HEK293T (cell line): ENCODE measurements at regions not wholly inside any gene's neighbourhood (a gene's known extent, or its start where the extent isn't known, plus 50 kb on each side); places are given as distances from the start of the nearest gene placed in this dataset.

Source experiments
- CTCF ChIA-PET: fragments of 350-600 bp; formaldehyde crosslinking; extraction: SDS; loops from one replicate; lab custom pipeline; 2021; ENCODE audit warnings: antibody characterized with exemption, inconsistent platforms; lab: Yijun Ruan, JAX
- POLR2A ChIA-PET: fragments of 350-600 bp; formaldehyde crosslinking; extraction: SDS; loops from one replicate; lab custom pipeline; 2020; ENCODE audit warnings: antibody characterized with exemption, inconsistent platforms; lab: Yijun Ruan, JAX
- DNase-seq: peaks from one replicate; pipeline ENCODE4 v3.0.0; 2012; ENCODE audit warnings: mixed read lengths; ENCODE audit errors: extremely low spot score
- ARNT ChIP-seq: fragments of 450-650 bp; IDR thresholded peaks from 2 replicates; pipeline ENCODE4 v1.6.1; 2017; ENCODE audit warnings: mild to moderate bottlenecking
- BHLHE40 ChIP-seq: fragments of 450-650 bp; IDR thresholded peaks from 2 replicates; pipeline ENCODE4 v1.6.1; 2016; ENCODE audit warnings: mild to moderate bottlenecking, moderate library complexity, borderline replicate concordance
- CTBP1 ChIP-seq: fragments of 450-650 bp; IDR thresholded peaks from 2 replicates; pipeline ENCODE4 v1.6.1; 2016; ENCODE audit warnings: borderline replicate concordance
- ELF4 ChIP-seq: fragments of 450-650 bp; IDR thresholded peaks from 2 replicates; pipeline ENCODE4 v1.6.1; 2017; ENCODE audit warnings: antibody characterized with exemption
- FOXA1 ChIP-seq: fragments of 450-650 bp; IDR thresholded peaks from 2 replicates; pipeline ENCODE4 v1.6.1; 2016; ENCODE audit warnings: mild to moderate bottlenecking
- FOXK2 ChIP-seq: fragments of 450-650 bp; IDR thresholded peaks from 2 replicates; pipeline ENCODE4 v1.6.1; 2016; ENCODE audit warnings: mild to moderate bottlenecking
- FOXM1 ChIP-seq: fragments of 450-650 bp; IDR thresholded peaks from 2 replicates; pipeline ENCODE4 v1.6.1; 2017; ENCODE audit warnings: mild to moderate bottlenecking, borderline replicate concordance
- HDGF ChIP-seq: fragments of 450-650 bp; IDR thresholded peaks from 2 replicates; pipeline ENCODE4 v1.6.1; 2017; ENCODE audit warnings: antibody characterized with exemption, borderline replicate concordance
- L3MBTL2 ChIP-seq: fragments of 450-650 bp; conservative IDR thresholded peaks from 2 replicates; pipeline ENCODE4 v1.6.1; 2016; ENCODE audit warnings: mild to moderate bottlenecking
- LEF1 ChIP-seq: fragments of 450-650 bp; IDR thresholded peaks from 2 replicates; pipeline ENCODE4 v1.6.1; 2017; ENCODE audit warnings: mild to moderate bottlenecking, borderline replicate concordance
- NFRKB ChIP-seq: fragments of 450-650 bp; IDR thresholded peaks from 2 replicates; pipeline ENCODE4 v1.6.1; 2016; ENCODE audit warnings: mild to moderate bottlenecking, moderate library complexity
- PKNOX1 ChIP-seq: fragments of 450-650 bp; IDR thresholded peaks from 2 replicates; pipeline ENCODE4 v1.6.1; 2016
- SP1 ChIP-seq: fragments of 450-650 bp; IDR thresholded peaks from 2 replicates; pipeline ENCODE4 v1.6.1; 2017
- SUZ12 ChIP-seq: fragments of 450-650 bp; IDR thresholded peaks from 2 replicates; pipeline ENCODE4 v1.6.1; 2016; ENCODE audit warnings: mild to moderate bottlenecking
- TARDBP ChIP-seq: fragments of 450-650 bp; IDR thresholded peaks from 2 replicates; pipeline ENCODE4 v1.6.1; 2016
- ZNF384 ChIP-seq: fragments of 450-650 bp; IDR thresholded peaks from 2 replicates; pipeline ENCODE4 v1.6.1; 2016

GRCh38 chr4:42824278-42824977, 68.1 kb upstream of the GRXCR1 start:
- ChIA-PET POLR2A (no interaction called here), CTCF (no interaction called here)
- no peak for DNase-seq
- no peak for TF ChIP-seq FOXK2
- TF ChIP-seq CTBP1: no peak
- no peak for TF ChIP-seq FOXM1
- TF ChIP-seq NFRKB: no peak
- no peak for TF ChIP-seq LEF1
- TF ChIP-seq PKNOX1: no peak
- TF ChIP-seq BHLHE40: no peak
- TF ChIP-seq FOXA1: no peak
- TF ChIP-seq SP1: no peak
- no peak for TF ChIP-seq ZNF384
- no peak for TF ChIP-seq ARNT
- no peak for TF ChIP-seq HDGF

GRCh38 chr4:42821230-42821629, 71.3 kb upstream of the GRXCR1 start:
- no peak for TF ChIP-seq BHLHE40
- no peak for TF ChIP-seq PKNOX1
- no peak for TF ChIP-seq NFRKB
- TF ChIP-seq SUZ12: no peak
- TF ChIP-seq ELF4: no peak
- TF ChIP-seq FOXA1: no peak
- TF ChIP-seq CTBP1: no peak
- TF ChIP-seq L3MBTL2: no peak
- no peak for TF ChIP-seq SP1
- TF ChIP-seq LEF1: no peak
- ChIA-PET POLR2A (no interaction called here), CTCF (no interaction called here)
- DNase-seq: no peak

GRCh38 chr4:42819863-42820514, 72.5 kb upstream of the GRXCR1 start:
- TF ChIP-seq BHLHE40: no peak
- TF ChIP-seq SUZ12: no peak
- no peak for TF ChIP-seq NFRKB
- no peak for TF ChIP-seq PKNOX1
- ChIA-PET CTCF (no interaction called here), POLR2A (no interaction called here)
- no peak for DNase-seq

- ChIA-PET POLR2A (no interaction called here), CTCF (no interaction called here)
- TF ChIP-seq BHLHE40 (no peak), LEF1 (no peak), TARDBP (no peak), CTBP1 (no peak), SP1 (no peak), FOXK2 (no peak), ZNF384 (no peak), HDGF (no peak), FOXM1 (no peak), FOXA1 (no peak), ARNT (no peak), SUZ12 (no peak), PKNOX1 (no peak), L3MBTL2 (no peak), NFRKB (no peak), ELF4 (no peak)
- DNase-seq: no peak
Observed at GRCh38 chr4:42817913-42818312, 74.6 kb upstream of the GRXCR1 start.

DNA sequence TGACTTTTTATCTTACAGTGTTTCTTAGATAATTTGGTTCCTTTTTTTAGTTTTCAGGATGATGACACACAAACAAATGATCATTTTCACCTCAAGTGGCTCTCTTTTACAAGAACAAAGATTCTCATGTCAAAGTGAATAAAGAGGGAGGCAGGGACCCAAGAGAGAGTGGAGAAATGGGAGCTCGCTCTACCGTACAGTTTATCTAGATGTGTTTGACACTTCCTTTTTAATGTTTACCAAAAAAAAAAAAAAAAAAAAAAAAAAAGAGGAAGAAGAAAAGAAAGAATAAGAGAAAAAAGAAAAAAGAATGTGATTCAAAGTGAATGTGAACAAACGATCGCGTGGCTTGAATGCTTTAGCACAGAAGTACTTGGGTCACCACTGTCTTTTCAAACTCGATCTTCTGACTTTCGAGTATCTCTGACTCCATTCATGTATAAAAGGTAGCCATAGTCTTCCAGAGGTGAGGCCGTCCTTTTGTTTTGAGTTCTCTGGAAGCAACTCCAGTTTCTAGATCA, 75.6 kb upstream of the GRXCR1 start:
- DNase-seq: no peak
- POLR2A ChIA-PET: no interaction called here
- TF ChIP-seq HDGF: no peak
- no peak for TF ChIP-seq ARNT
- CTCF ChIA-PET: interaction anchor here (0.6 to 0.7 kb wide), 2 partner anchors 9 to 35 kb away, joined by 3 to 4 read pairs; no protein-coding TSS in a partner anchor
